HG02938 (cell line): ENCODE measurements at regions not wholly inside any gene's neighbourhood (a gene's known extent, or its start where the extent isn't known, plus 50 kb on each side); places are given as distances from the start of the nearest gene placed in this dataset.

Experiments
- ATAC-seq: cut with Tn5 transposase; IDR thresholded peaks from one replicate; pipeline ENCODE4 v1.9.1; 2021; ENCODE audit warnings: mild to moderate bottlenecking, moderate library complexity; ENCODE audit not compliant: unreplicated experiment

GRCh38 chr14:56933446-56933845 is 123.2 kb upstream of the OTX2 start:
- no peak for ATAC-seq

GRCh38 chr14:56918849-56919574 is 108.7 kb upstream of the OTX2 start:
- ATAC-seq, result no peak

- no peak for ATAC-seq
Observed at GRCh38 chr14:56905282-56905681, 95.0 kb upstream of the OTX2 start.

- no peak for ATAC-seq
Observed at GRCh38 chr14:56903304-56903969, 93.2 kb upstream of the OTX2 start.

DNA sequence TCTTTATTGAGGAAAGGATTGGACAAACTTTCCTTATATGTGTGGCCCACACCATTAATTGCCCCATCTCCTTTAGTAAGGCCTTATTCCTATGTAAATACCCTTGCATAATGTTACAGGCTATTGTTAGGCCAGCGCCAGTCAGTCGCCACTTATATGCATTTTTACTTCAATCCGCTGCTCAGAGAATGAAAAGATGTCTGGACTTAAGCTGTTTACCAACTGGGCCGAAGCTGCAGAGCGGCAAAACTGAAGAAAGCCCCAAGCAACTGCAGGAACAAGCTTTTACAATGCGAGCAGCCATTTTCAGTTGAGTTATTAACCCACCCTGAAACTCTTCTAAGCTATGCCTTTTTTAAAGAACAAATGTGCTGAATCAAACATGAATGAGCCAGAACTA is 92.1 kb upstream of the OTX2 start:
- no peak for ATAC-seq

GRCh38 chr14:56900726-56901125 is 90.4 kb upstream of the OTX2 start:
- ATAC-seq, result no peak

DNA sequence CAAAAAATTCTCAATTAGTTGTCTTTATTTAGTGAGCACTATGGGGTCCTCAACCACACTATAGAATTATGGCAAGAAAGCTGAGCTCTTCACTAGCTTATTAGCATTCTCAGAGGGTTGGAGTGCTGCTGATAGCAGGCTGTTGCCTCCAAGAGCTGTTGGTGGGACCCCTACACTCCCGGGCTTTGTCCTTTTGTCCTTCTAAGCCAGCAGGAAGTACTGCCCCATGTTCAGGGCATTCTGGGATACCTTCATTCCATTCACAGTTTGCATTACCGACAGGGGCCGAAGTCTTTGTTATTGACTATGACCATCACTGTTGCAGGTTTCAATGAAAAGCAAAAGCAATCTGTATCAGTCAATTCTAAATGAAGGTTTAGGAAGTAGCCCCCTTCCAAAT is 89.5 kb upstream of the OTX2 start:
- no peak for ATAC-seq

GRCh38 chr14:56896922-56897321 is 86.6 kb upstream of the OTX2 start:
- no peak for ATAC-seq

DNA sequence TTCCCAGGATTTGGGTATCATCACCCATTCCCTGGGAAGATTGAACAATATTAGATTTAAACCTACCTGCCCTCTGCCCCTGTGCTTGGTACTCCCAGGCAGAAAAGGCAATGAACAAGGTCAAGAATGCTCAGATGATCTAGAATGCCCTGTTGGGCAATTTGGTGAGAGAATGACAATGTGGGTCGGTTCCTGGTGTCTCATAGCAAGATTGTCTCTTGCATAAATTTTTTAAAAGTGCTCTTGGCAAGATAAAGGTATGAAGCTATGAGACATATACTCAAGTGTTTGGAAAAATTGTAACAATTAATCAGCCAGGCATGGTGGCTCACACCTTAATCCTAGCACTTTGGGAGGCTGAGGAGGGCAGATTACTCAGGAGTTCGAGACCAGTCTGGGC is 86.0 kb upstream of the OTX2 start:
- no peak for ATAC-seq

GRCh38 chr14:56895154-56895553 is 84.9 kb upstream of the OTX2 start:
- ATAC-seq, result no peak

DNA sequence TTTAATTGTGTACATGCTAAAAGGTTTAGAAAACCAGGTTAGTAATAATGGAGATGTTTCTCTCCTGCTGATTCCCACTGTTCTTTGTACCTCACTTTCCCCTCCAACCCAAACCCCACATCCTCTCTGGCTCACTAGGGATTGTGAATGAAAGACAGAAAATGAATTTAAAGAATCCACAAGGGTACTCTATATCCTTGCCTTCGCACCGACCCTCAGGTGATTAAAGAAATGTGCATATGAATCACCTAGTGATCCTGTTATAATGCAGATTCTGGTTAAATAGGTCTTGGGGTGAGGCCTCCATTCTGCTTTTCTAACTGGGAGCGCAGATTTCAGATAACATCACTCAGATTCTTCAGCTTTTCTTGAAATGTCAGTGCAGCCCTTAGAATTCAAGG is 84.3 kb upstream of the OTX2 start:
- ATAC-seq, result no peak

DNA sequence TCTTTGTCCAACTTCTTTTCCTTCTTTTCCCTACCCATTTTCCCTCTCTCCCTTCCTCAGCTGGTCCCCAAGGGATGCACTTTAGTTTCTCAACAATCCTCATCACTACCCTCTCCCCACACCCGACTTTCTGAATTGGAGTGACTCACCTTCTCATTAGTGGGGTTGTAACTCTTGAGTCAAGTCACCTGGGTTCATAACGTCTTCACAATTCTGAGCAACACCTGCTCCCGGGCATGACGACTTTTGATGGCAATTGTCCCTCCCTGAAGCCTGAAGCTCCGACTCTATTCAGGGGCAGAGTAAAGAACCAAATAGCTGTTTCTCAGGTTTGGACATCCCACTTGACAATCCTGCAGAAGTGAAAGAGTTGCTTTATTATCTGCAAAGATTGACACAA is 82.7 kb upstream of the OTX2 start:
- no peak for ATAC-seq

DNA sequence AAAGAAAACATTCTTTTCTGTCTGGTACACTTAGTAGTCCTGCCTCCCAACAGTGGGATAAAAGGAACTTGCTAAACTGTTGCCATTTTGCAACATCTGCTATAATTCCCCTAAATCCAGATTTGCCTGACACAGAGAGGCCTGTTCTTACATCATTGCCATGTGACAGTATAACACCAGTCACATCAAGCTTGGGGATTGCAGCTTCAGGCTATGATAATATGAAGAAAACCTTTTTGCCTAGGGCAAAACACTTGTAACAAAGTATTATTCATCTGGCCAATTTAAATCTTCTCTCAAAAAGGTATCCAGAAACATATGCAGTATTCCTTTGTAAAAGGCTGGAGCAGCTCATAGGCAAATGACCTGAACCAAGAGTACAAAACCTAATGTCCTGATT is 80.9 kb upstream of the OTX2 start:
- no peak for ATAC-seq

DNA sequence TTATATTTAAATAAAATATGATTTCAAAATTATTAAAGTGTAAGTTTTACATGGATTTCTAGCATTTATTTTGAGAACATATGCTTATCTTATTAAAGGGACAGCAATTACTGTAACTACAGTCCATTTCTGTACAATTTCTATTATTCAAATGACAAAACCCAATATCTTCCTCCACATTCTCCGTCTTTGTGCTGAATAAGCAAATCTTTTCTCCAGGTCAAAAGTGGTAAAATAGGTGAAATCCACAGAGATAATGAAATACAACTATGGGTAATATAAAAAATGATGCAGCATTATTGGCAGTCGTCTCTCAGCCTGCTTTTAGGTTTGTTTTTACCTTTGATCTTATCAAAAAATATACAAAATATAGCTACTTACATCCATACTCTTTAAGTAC is 79.4 kb upstream of the OTX2 start:
- no peak for ATAC-seq

- no peak for ATAC-seq
Observed at GRCh38 chr14:56888274-56888673, 78.0 kb upstream of the OTX2 start.

DNA sequence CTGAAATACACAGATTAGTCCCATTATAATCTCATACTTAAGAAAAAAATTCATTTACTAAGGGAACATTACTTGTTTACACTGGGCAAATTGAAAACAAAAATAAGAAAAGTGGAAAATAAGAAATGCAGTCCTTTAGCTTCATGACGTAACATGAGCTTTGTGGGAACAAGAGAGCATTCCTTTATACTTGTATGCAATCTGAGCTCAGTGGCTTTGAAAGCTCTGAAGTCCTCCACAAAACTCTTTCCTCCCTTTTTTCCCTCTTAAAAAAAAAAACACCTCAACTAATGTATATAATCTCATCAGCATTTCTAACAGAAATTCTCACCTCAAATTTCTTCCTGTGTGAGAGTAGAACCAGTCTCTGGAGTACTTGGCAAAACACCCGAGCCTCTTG is 76.9 kb upstream of the OTX2 start:
- no peak for ATAC-seq

DNA sequence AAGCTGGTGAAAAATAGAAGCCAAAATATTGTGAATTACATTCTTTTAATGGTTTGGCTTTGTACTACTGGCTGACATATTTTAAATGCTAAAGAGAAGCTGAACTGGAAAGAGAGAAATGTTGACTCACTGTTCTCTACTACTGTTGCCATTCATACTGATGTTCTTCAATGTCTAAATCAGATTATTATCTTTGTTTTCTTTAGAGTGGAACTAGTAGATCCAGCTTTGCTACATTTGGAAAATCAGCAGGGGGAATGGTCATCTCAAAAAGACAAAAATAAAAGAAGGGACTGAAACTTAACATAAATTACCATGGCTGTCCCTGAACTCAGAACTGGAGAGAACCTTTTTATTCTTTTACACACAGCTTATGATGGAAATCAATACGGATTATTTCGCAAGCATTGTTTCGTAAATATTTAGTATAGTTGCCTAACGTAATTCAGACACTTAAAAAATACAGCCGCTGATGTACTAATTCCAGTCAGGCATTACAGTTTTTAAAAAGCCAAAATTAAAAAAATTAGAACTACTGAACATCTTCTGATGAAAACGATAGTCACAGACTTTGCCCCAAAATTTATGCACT is 76.3 kb upstream of the OTX2 start:
- no peak for ATAC-seq

GRCh38 chr14:56885825-56886224 is 75.5 kb upstream of the OTX2 start:
- ATAC-seq, result no peak

GRCh38 chr14:56884617-56885016 is 74.3 kb upstream of the OTX2 start:
- no peak for ATAC-seq

DNA sequence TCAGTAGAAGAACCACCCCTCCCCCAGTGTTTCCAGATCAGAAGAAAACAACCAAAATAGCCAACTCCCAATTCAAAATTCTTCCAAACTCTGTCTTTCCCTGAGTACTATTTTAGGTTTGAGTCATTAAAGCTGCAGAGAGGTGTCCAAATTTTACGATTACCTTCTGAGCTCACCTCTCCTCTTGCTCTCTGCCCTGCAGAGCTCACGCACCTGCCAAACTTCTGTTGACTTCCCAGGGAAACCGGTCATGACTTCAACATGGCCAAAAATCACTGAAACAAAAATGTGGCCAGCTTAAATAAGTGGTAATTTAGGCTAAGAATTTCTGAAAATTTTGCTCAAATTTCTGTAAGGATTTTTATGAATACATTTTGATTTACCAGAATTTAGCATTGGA is 70.9 kb upstream of the OTX2 start:
- no peak for ATAC-seq

DNA sequence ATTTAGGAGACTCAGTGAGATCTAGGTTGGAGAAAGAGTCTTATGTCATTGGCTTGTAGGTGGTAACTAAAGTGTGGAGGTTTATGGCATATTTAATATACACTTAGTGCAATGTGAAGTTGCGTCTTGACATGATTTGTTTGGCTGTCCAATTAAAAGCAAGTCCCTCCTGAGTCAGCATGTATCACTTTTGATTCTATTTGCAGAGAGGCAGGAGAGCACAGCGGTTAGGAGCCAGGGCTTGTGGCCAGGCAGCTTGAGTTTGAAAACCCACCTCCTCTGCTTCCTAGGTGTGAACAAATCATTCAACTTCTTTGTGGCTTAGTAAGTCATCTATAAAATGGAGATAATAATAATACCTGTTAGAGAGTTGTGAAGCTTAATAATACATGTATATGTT is 68.5 kb upstream of the OTX2 start:
- ATAC-seq, result no peak

GRCh38 chr14:56875104-56875675 is 64.9 kb upstream of the OTX2 start:
- no peak for ATAC-seq
